ENCODE measurements at regions not wholly inside any gene's neighbourhood (a gene's known extent, or its start where the extent isn't known, plus 50 kb on each side); places are given as distances from the start of the nearest gene placed in this dataset.

- H2BK15ac ChIP-seq (ENCODE audit: low read depth, low read length): no peak overlapping the region
- POLR2A ChIA-PET (ENCODE audit: unreplicated experiment): no interaction called here
- H3K9me1 ChIP-seq (ENCODE audit: insufficient read depth, low read length): no peaks in the 10 kb centered on the region
These were observed 117.7 kb upstream of the PLCL2 start for GRCh38 chr3:16767006-16767405.

More at GRCh38 chr3:16767006-16767405, 117.7 kb upstream of the PLCL2 start:
- Histone ChIP-seq H4K20me1 (ENCODE audit: insufficient read depth, low read length) (no peaks in the 10 kb centered on the region), H2AK5ac (ENCODE audit: low read depth, low read length) (no peak overlapping the region), H3K4ac (ENCODE audit: low read depth, low read length) (no peak overlapping the region), H3K27me3 (ENCODE audit: control insufficient read depth, insufficient read depth, low read length) (peaks cover 1% of the 10 kb centered on the region), H2AFZ (replicated peaks; ENCODE audit: low read length, poor library complexity) (no peak overlapping the region), H3K56ac (ENCODE audit: extremely low read depth, insufficient read depth, low read length) (no peak overlapping the region), H3K9ac (ENCODE audit: low read depth, low read length) (no peak overlapping the region), H2AK9ac (replicated peaks; ENCODE audit: low read depth, low read length, poor library complexity) (no peak overlapping the region), H2BK5ac (ENCODE audit: low read depth, low read length, poor library complexity, severe bottlenecking) (no peak overlapping the region), H2BK120ac (ENCODE audit: low read depth, low read length) (no peak overlapping the region), H3K4me1 (ENCODE audit: control insufficient read depth, insufficient read depth, low read length) (no peaks in the 10 kb centered on the region), H3K36me3 (ENCODE audit: control insufficient read depth, insufficient read depth, low read length) (no peaks in the 10 kb centered on the region), H4K91ac (ENCODE audit: insufficient read depth, low read depth, low read length) (no peak overlapping the region), H3K23ac (ENCODE audit: low read depth, low read length) (no peak overlapping the region), H3K27ac (ENCODE audit: insufficient read depth, low read length) (no peak overlapping the region), H3K9me3 (ENCODE audit: control insufficient read depth, insufficient read depth, low read length) (no peaks in the 10 kb centered on the region), H4K8ac (ENCODE audit: low read depth in 2 of 2, low read length in 2 of 2) (no peak overlapping the region), H3K18ac (ENCODE audit: low read depth, low read length) (no peak overlapping the region), H3K4me2 (ENCODE audit: low read depth, low read length) (no peak overlapping the region), H3K14ac (replicated peaks; ENCODE audit: low read depth, low read length) (no peak overlapping the region), H4K5ac (ENCODE audit: low read depth, low read length) (no peak overlapping the region), H3K79me1 (ENCODE audit: low read depth in 1 of 2, low read length in 2 of 2) (no peaks in the 10 kb centered on the region), H2BK20ac (ENCODE audit: low read depth, low read length) (no peak overlapping the region), H3K4me3 (ENCODE audit: insufficient read depth, low read depth, low read length) (no peak overlapping the region)
- no CpG with 5 or more reads among the region's 3 CpGs for WGBS, 2 experiments (ENCODE audit: extremely low coverage in 2 of 2, insufficient read length in 1 of 2)
- TF ChIP-seq SMC3 (IDR thresholded peaks at IDR 0.05; ENCODE audit: low read depth, low read length): no peak
- TF ChIP-seq USF2 (IDR thresholded peaks at IDR 0.05; ENCODE audit: low read depth, low read length): no peak
- TF ChIP-seq POLR2A (IDR thresholded peaks at IDR 0.05; ENCODE audit: low read depth, low read length): no peak
- TF ChIP-seq NFE2L2 (IDR thresholded peaks at IDR 0.05; ENCODE audit: low read depth, low read length): no peak
- TF ChIP-seq BHLHE40 (IDR thresholded peaks at IDR 0.05; ENCODE audit: low read depth, low read length): no peak
- no peak for TF ChIP-seq CHD1 (IDR thresholded peaks at IDR 0.05; ENCODE audit: low read depth, low read length)
- TF ChIP-seq MAZ (IDR thresholded peaks at IDR 0.05; ENCODE audit: borderline replicate concordance, low read depth, low read length): no peak
- no peak for TF ChIP-seq RCOR1 (IDR thresholded peaks at IDR 0.05; ENCODE audit: insufficient replicate concordance, low read length)
- no peak for TF ChIP-seq RFX5 (IDR thresholded peaks at IDR 0.05; ENCODE audit: low read depth, low read length)
- no peak for TF ChIP-seq CEBPB (IDR thresholded peaks at IDR 0.05; ENCODE audit: low read depth, low read length)
- no peak for TF ChIP-seq ELK1 (IDR thresholded peaks at IDR 0.05; ENCODE audit: borderline replicate concordance, low read depth, low read length)
- TF ChIP-seq FOS (IDR thresholded peaks at IDR 0.05; ENCODE audit: low read depth, low read length): no peak
- no peak for TF ChIP-seq MAFK (IDR thresholded peaks at IDR 0.05; ENCODE audit: low read depth, low read length)
- TF ChIP-seq CTCF (conservative IDR thresholded peaks at IDR 0.05; ENCODE audit: low read depth, low read length): no peak
- no peak for TF ChIP-seq RAD21 (IDR thresholded peaks at IDR 0.05; ENCODE audit: low read length)
- no peak for TF ChIP-seq MXI1 (IDR thresholded peaks at IDR 0.05; ENCODE audit: borderline replicate concordance, low read depth, low read length)
- no peak for ATAC-seq (ENCODE audit: low read depth)
- CTCF ChIA-PET: no interaction called here
- no TSS peak for BruUV-seq (replicated peaks)
- intact Hi-C loops (cut with micrococcal nuclease) (no loop called here), dilution Hi-C loops (cut with HindIII; ENCODE audit: low sequenced_read_pairs, unreplicated experiment) (no loop called here), in situ Hi-C loops (cut with MboI; ENCODE audit: low sequenced_read_pairs) (no loop called here)
- DNase-seq: no peak

Measured in IMR-90 (cell line).